ENCODE measurements at regions not wholly inside any gene's neighbourhood (a gene's known extent, or its start where the extent isn't known, plus 50 kb on each side); places are given as distances from the start of the nearest gene placed in this dataset.

- Histone ChIP-seq H3K4me3 (ENCODE audit: low read depth in 1 of 2, low read length in 2 of 2) (no peak overlapping the region), H3K36me3 (ENCODE audit: control insufficient read depth in 1 of 2, insufficient read depth in 2 of 2, low read length in 2 of 2) (no peaks in the 10 kb centered on the region), H3K9me3 (ENCODE audit: control insufficient read depth in 1 of 2, low read length in 2 of 2) (no peaks in the 10 kb centered on the region), H3K27ac (ENCODE audit: low read length) (no peak overlapping the region), H3K4me1 (ENCODE audit: control insufficient read depth in 1 of 2, insufficient read depth in 2 of 2, low read length in 2 of 2) (no peaks in the 10 kb centered on the region), H3K27me3 (ENCODE audit: low read depth, low read length) (no peaks in the 10 kb centered on the region)
These were observed 163.3 kb downstream of the ARRDC4 start for GRCh38 chr15:98123834-98124233.

- Histone ChIP-seq H3K27me3 (ENCODE audit: low read depth, low read length) (no peaks in the 10 kb centered on the region), H3K36me3 (ENCODE audit: control insufficient read depth in 1 of 2, insufficient read depth in 2 of 2, low read length in 2 of 2) (no peaks in the 10 kb centered on the region), H3K4me3 (ENCODE audit: low read depth in 1 of 2, low read length in 2 of 2) (no peak overlapping the region), H3K4me1 (ENCODE audit: control insufficient read depth in 1 of 2, insufficient read depth in 2 of 2, low read length in 2 of 2) (no peaks in the 10 kb centered on the region), H3K27ac (ENCODE audit: low read length) (no peak overlapping the region), H3K9me3 (ENCODE audit: control insufficient read depth in 1 of 2, low read length in 2 of 2) (no peaks in the 10 kb centered on the region)
These were observed 164.1 kb downstream of the ARRDC4 start for GRCh38 chr15:98124581-98124980.

- Histone ChIP-seq H3K4me3 (ENCODE audit: low read depth in 1 of 2, low read length in 2 of 2) (no peak overlapping the region), H3K4me1 (ENCODE audit: control insufficient read depth in 1 of 2, insufficient read depth in 2 of 2, low read length in 2 of 2) (no peaks in the 10 kb centered on the region), H3K9me3 (ENCODE audit: control insufficient read depth in 1 of 2, low read length in 2 of 2) (no peaks in the 10 kb centered on the region), H3K27me3 (ENCODE audit: low read depth, low read length) (no peaks in the 10 kb centered on the region), H3K27ac (ENCODE audit: low read length) (no peak overlapping the region), H3K36me3 (ENCODE audit: control insufficient read depth in 1 of 2, insufficient read depth in 2 of 2, low read length in 2 of 2) (no peaks in the 10 kb centered on the region)
These were observed 166.0 kb downstream of the ARRDC4 start for GRCh38 chr15:98126326-98127085.

- no peak overlapping the region for H3K4me3 ChIP-seq (ENCODE audit: low read depth in 1 of 2, low read length in 2 of 2)
- no peaks in the 10 kb centered on the region for H3K4me1 ChIP-seq (ENCODE audit: control insufficient read depth in 1 of 2, insufficient read depth in 2 of 2, low read length in 2 of 2)
- H3K36me3 ChIP-seq (ENCODE audit: control insufficient read depth in 1 of 2, insufficient read depth in 2 of 2, low read length in 2 of 2), result no peaks in the 10 kb centered on the region
- H3K9me3 ChIP-seq (ENCODE audit: control insufficient read depth in 1 of 2, low read length in 2 of 2), result no peaks in the 10 kb centered on the region
- no peak overlapping the region for H3K27ac ChIP-seq (ENCODE audit: low read length)
- no peaks in the 10 kb centered on the region for H3K27me3 ChIP-seq (ENCODE audit: low read depth, low read length)
These were observed 167.1 kb downstream of the ARRDC4 start for GRCh38 chr15:98127586-98127985.

GRCh38 chr15:98131924-98132323, 171.4 kb downstream of the ARRDC4 start:
- no peak overlapping the region for H3K27ac ChIP-seq (ENCODE audit: low read length)
- H3K4me3 ChIP-seq (ENCODE audit: low read depth in 1 of 2, low read length in 2 of 2), result no peak overlapping the region
- H3K36me3 ChIP-seq (ENCODE audit: control insufficient read depth in 1 of 2, insufficient read depth in 2 of 2, low read length in 2 of 2), result no peaks in the 10 kb centered on the region
- no peaks in the 10 kb centered on the region for H3K4me1 ChIP-seq (ENCODE audit: control insufficient read depth in 1 of 2, insufficient read depth in 2 of 2, low read length in 2 of 2)
- H3K27me3 ChIP-seq (ENCODE audit: low read depth, low read length), result no peaks in the 10 kb centered on the region
- no peaks in the 10 kb centered on the region for H3K9me3 ChIP-seq (ENCODE audit: control insufficient read depth in 1 of 2, low read length in 2 of 2)

GRCh38 chr15:98134905-98135304, 174.4 kb downstream of the ARRDC4 start:
- Histone ChIP-seq H3K9me3 (ENCODE audit: control insufficient read depth in 1 of 2, low read length in 2 of 2) (no peaks in the 10 kb centered on the region), H3K4me3 (ENCODE audit: low read depth in 1 of 2, low read length in 2 of 2) (no peak overlapping the region), H3K4me1 (ENCODE audit: control insufficient read depth in 1 of 2, insufficient read depth in 2 of 2, low read length in 2 of 2) (no peaks in the 10 kb centered on the region), H3K27me3 (ENCODE audit: low read depth, low read length) (no peaks in the 10 kb centered on the region), H3K36me3 (ENCODE audit: control insufficient read depth in 1 of 2, insufficient read depth in 2 of 2, low read length in 2 of 2) (no peaks in the 10 kb centered on the region), H3K27ac (ENCODE audit: low read length) (no peak overlapping the region)

- no peaks in the 10 kb centered on the region for H3K36me3 ChIP-seq (ENCODE audit: control insufficient read depth in 1 of 2, insufficient read depth in 2 of 2, low read length in 2 of 2)
- no peaks in the 10 kb centered on the region for H3K9me3 ChIP-seq (ENCODE audit: control insufficient read depth in 1 of 2, low read length in 2 of 2)
- no peaks in the 10 kb centered on the region for H3K4me1 ChIP-seq (ENCODE audit: control insufficient read depth in 1 of 2, insufficient read depth in 2 of 2, low read length in 2 of 2)
- H3K4me3 ChIP-seq (ENCODE audit: low read depth in 1 of 2, low read length in 2 of 2), result no peak overlapping the region
- no peak overlapping the region for H3K27ac ChIP-seq (ENCODE audit: low read length)
- H3K27me3 ChIP-seq (ENCODE audit: low read depth, low read length), result no peaks in the 10 kb centered on the region
These were observed 178.4 kb downstream of the ARRDC4 start for GRCh38 chr15:98138910-98139309.

- no peaks in the 10 kb centered on the region for H3K9me3 ChIP-seq (ENCODE audit: control insufficient read depth in 1 of 2, low read length in 2 of 2)
- no peaks in the 10 kb centered on the region for H3K4me1 ChIP-seq (ENCODE audit: control insufficient read depth in 1 of 2, insufficient read depth in 2 of 2, low read length in 2 of 2)
- H3K27me3 ChIP-seq (ENCODE audit: low read depth, low read length), result no peaks in the 10 kb centered on the region
These were observed 178.8 kb downstream of the ARRDC4 start for GRCh38 chr15:98139337-98139736.

GRCh38 chr15:98142572-98142971, 182.1 kb downstream of the ARRDC4 start:
- Histone ChIP-seq H3K4me1 (ENCODE audit: control insufficient read depth in 1 of 2, insufficient read depth in 2 of 2, low read length in 2 of 2) (no peaks in the 10 kb centered on the region), H3K27ac (ENCODE audit: low read length) (no peak overlapping the region), H3K27me3 (ENCODE audit: low read depth, low read length) (no peaks in the 10 kb centered on the region), H3K36me3 (ENCODE audit: control insufficient read depth in 1 of 2, insufficient read depth in 2 of 2, low read length in 2 of 2) (no peaks in the 10 kb centered on the region), H3K4me3 (ENCODE audit: low read depth in 1 of 2, low read length in 2 of 2) (no peak overlapping the region), H3K9me3 (ENCODE audit: control insufficient read depth in 1 of 2, low read length in 2 of 2) (no peaks in the 10 kb centered on the region)

More at GRCh38 chr15:98139337-98139736, 178.8 kb downstream of the ARRDC4 start:
- Histone ChIP-seq H3K4me3 (ENCODE audit: low read depth in 1 of 2, low read length in 2 of 2) (no peak overlapping the region), H3K27ac (ENCODE audit: low read length) (no peak overlapping the region), H3K36me3 (ENCODE audit: control insufficient read depth in 1 of 2, insufficient read depth in 2 of 2, low read length in 2 of 2) (no peaks in the 10 kb centered on the region)

- Histone ChIP-seq H3K27ac (ENCODE audit: low read length) (no peak overlapping the region), H3K9me3 (ENCODE audit: control insufficient read depth in 1 of 2, low read length in 2 of 2) (no peaks in the 10 kb centered on the region), H3K27me3 (ENCODE audit: low read depth, low read length) (no peaks in the 10 kb centered on the region), H3K36me3 (ENCODE audit: control insufficient read depth in 1 of 2, insufficient read depth in 2 of 2, low read length in 2 of 2) (no peaks in the 10 kb centered on the region), H3K4me3 (ENCODE audit: low read depth in 1 of 2, low read length in 2 of 2) (no peak overlapping the region), H3K4me1 (ENCODE audit: control insufficient read depth in 1 of 2, insufficient read depth in 2 of 2, low read length in 2 of 2) (no peaks in the 10 kb centered on the region)
These were observed 182.6 kb downstream of the ARRDC4 start for GRCh38 chr15:98143116-98143515.

- Histone ChIP-seq H3K4me3 (ENCODE audit: low read depth in 1 of 2, low read length in 2 of 2) (no peak overlapping the region), H3K9me3 (ENCODE audit: control insufficient read depth in 1 of 2, low read length in 2 of 2) (no peaks in the 10 kb centered on the region)
These were observed 183.9 kb downstream of the ARRDC4 start for GRCh38 chr15:98144388-98144787.

More at GRCh38 chr15:98144388-98144787, 183.9 kb downstream of the ARRDC4 start:
- H3K4me1 ChIP-seq (ENCODE audit: control insufficient read depth in 1 of 2, insufficient read depth in 2 of 2, low read length in 2 of 2), result no peaks in the 10 kb centered on the region
- H3K27me3 ChIP-seq (ENCODE audit: low read depth, low read length), result no peaks in the 10 kb centered on the region
- H3K27ac ChIP-seq (ENCODE audit: low read length), result no peak overlapping the region
- no peaks in the 10 kb centered on the region for H3K36me3 ChIP-seq (ENCODE audit: control insufficient read depth in 1 of 2, insufficient read depth in 2 of 2, low read length in 2 of 2)
